SK-N-SH treated with all-trans-retinoic acid at 6 μM for 48 hours (cell line): ENCODE measurements at regions not wholly inside any gene's neighbourhood (a gene's known extent, or its start where the extent isn't known, plus 50 kb on each side); places are given as distances from the start of the nearest gene placed in this dataset.

Source experiments
- ATAC-seq: fragments of 200-7000 bp; cut with Tn5 transposase; 3 replicates; pipeline ENCODE4 v1.9.1; 2020; ENCODE audit warnings: mild to moderate bottlenecking, moderate library complexity
- ARNTL ChIP-seq: fragments of 450-650 bp; formaldehyde crosslinking; IDR thresholded peaks from 2 replicates; pipeline ENCODE4 v1.5.0; 2020; ENCODE audit warnings: low read depth, mild to moderate bottlenecking, moderate library complexity, borderline replicate concordance
- BACH2 ChIP-seq: fragments of 250-450 bp; sonication (Bioruptor Pico); IDR thresholded peaks from 2 replicates; pipeline ENCODE4 v1.9.0; 2021; ENCODE audit warnings: mild to moderate bottlenecking, borderline replicate concordance
- CSDC2 ChIP-seq: fragments of 250-450 bp; sonication (Bioruptor Pico); IDR thresholded peaks from 2 replicates; pipeline ENCODE4 v1.5.0; 2020; ENCODE audit warnings: mild to moderate bottlenecking, moderate library complexity
- ESRRG ChIP-seq: fragments of 250-450 bp; sonication (Bioruptor Pico); IDR thresholded peaks from 2 replicates; pipeline ENCODE4 v1.6.1; 2021; ENCODE audit warnings: mild to moderate bottlenecking
- ISL1 ChIP-seq: fragments of 250-450 bp; sonication (Bioruptor Pico); IDR thresholded peaks from 2 replicates; pipeline ENCODE4 v2.1.2; 2022; ENCODE audit warnings: mild to moderate bottlenecking, moderate library complexity
- OSR1 ChIP-seq: fragments of 250-450 bp; sonication (Bioruptor Pico); IDR thresholded peaks from 2 replicates; pipeline ENCODE4 v1.8.0; 2022; ENCODE audit warnings: moderate library complexity, mild to moderate bottlenecking, inconsistent platforms
- PATZ1 ChIP-seq: fragments of 250-450 bp; sonication (Bioruptor Pico); IDR thresholded peaks from 2 replicates; pipeline ENCODE4 v1.8.0; 2020; ENCODE audit warnings: mild to moderate bottlenecking, moderate library complexity, borderline replicate concordance
- POU6F1 ChIP-seq: fragments of 250-450 bp; sonication (Bioruptor Pico); IDR thresholded peaks from 2 replicates; pipeline ENCODE4 v1.8.0; 2021; ENCODE audit warnings: low read depth, mild to moderate bottlenecking, moderate library complexity, borderline replicate concordance
- PPARA ChIP-seq: fragments of 250-450 bp; sonication (Bioruptor Pico); IDR thresholded peaks from 2 replicates; pipeline ENCODE4 v1.5.0; 2020; ENCODE audit warnings: mild to moderate bottlenecking, borderline replicate concordance
- RARB ChIP-seq: fragments of 250-450 bp; sonication (Bioruptor Pico); IDR thresholded peaks from 2 replicates; pipeline ENCODE4 v1.8.0; 2021; ENCODE audit warnings: mild to moderate bottlenecking, moderate library complexity
- SNAI2 ChIP-seq: fragments of 250-450 bp; sonication (Bioruptor Pico); IDR thresholded peaks from 2 replicates; pipeline ENCODE4 v1.5.0; 2020; ENCODE audit warnings: mild to moderate bottlenecking, moderate library complexity
- TCF4 ChIP-seq: fragments of 250-450 bp; sonication (Bioruptor Pico); IDR thresholded peaks from 2 replicates; pipeline ENCODE4 v1.8.0; 2021; ENCODE audit warnings: mild to moderate bottlenecking, moderate library complexity, borderline replicate concordance
- TSHZ2 ChIP-seq: fragments of 250-450 bp; sonication (Bioruptor Pico); IDR thresholded peaks from 2 replicates; pipeline ENCODE4 v1.5.0; 2020; ENCODE audit warnings: mild to moderate bottlenecking, moderate library complexity
- ZC3H10 ChIP-seq: fragments of 250-450 bp; sonication (Bioruptor Pico); IDR thresholded peaks from 2 replicates; pipeline ENCODE4 v1.5.1; 2021; ENCODE audit warnings: mild to moderate bottlenecking, moderate library complexity
- ZFP3 ChIP-seq: fragments of 250-450 bp; sonication (Bioruptor Pico); IDR thresholded peaks from 2 replicates; pipeline ENCODE4 v1.5.0; 2020; ENCODE audit warnings: mild to moderate bottlenecking, moderate library complexity
- ZFP30 ChIP-seq: fragments of 450-650 bp; formaldehyde crosslinking; IDR thresholded peaks from 2 replicates; pipeline ENCODE4 v1.5.0; 2022; ENCODE audit warnings: mild to moderate bottlenecking, moderate library complexity
- ZNF565 ChIP-seq: fragments of 450-650 bp; formaldehyde crosslinking; conservative IDR thresholded peaks from 2 replicates; pipeline ENCODE4 v1.5.0; 2020; ENCODE audit warnings: low read depth, mild to moderate bottlenecking, moderate library complexity
- ZNF70 ChIP-seq: fragments of 450-650 bp; formaldehyde crosslinking; IDR thresholded peaks from 2 replicates; pipeline ENCODE4 v1.5.0; 2020; ENCODE audit warnings: mild to moderate bottlenecking, moderate library complexity
- ZNF8 ChIP-seq: fragments of 450-650 bp; formaldehyde crosslinking; IDR thresholded peaks from 2 replicates; pipeline ENCODE4 v1.5.0; 2020; ENCODE audit warnings: mild to moderate bottlenecking, moderate library complexity
- TF ChIP-seq, protein P1 (sequence below): fragments of 250-450 bp; sonication (Bioruptor Pico); IDR thresholded peaks from 2 replicates; pipeline ENCODE4 v1.5.1; 2020; ENCODE audit warnings: low read depth, mild to moderate bottlenecking, moderate library complexity

GRCh38 chr6:10303608-10304506 lies 111.0 kb downstream of the TFAP2A start (continued):
- TF ChIP-seq POU6F1 (CRISPR knock-in tag) (no peak), BACH2 (CRISPR knock-in tag) (no peak), CSDC2 (CRISPR knock-in tag) (no peak), ZNF565 (CRISPR knock-in tag) (no peak), ZNF70 (CRISPR knock-in tag) (no peak), ZFP3 (CRISPR knock-in tag) (no peak), OSR1 (no peak), ARNTL (CRISPR knock-in tag) (no peak)
- TF ChIP-seq, all 23 proteins: peak for 0

DNA sequence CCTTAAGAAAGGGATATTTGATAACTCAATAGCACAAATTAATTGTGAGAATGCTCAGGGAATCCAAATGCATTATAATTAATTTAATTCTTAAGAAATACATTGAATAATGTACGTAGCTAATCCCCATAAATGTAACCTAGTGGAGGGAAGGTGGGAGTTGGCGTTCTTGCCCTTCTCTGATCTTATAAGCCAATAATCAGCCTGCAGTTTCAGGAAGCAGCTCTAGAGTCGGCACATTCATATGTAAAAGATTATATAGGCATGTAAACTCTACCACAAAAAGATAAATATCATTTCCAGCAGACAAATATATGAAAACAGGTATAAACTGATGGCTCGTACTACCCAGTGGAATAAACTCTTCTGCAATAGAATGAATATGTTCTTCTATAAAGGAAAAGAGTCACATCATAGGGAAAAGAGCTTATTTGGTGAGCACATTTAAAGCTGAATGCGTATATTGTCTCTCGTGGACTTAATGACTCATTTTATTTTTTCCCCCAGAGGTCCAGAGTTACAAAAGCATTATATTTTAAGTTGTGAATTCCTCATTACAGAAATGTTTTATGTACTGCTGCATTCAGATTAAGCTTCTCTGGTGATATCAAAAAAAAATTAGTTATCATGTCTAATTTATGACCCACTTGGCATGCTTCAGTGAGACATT lies 112.2 kb downstream of the TFAP2A start:
- TF ChIP-seq, protein P1, sequence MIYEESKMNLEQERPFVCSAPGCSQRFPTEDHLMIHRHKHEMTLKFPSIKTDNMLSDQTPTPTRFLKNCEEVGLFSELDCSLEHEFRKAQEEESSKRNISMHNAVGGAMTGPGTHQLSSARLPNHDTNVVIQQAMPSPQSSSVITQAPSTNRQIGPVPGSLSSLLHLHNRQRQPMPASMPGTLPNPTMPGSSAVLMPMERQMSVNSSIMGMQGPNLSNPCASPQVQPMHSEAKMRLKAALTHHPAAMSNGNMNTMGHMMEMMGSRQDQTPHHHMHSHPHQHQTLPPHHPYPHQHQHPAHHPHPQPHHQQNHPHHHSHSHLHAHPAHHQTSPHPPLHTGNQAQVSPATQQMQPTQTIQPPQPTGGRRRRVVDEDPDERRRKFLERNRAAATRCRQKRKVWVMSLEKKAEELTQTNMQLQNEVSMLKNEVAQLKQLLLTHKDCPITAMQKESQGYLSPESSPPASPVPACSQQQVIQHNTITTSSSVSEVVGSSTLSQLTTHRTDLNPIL (CRISPR knock-in tag) = no peak
- ATAC-seq = no peak

GRCh38 chr6:10300071-10300470 lies 114.8 kb downstream of the TFAP2A start:
- TF ChIP-seq ZNF8 (CRISPR knock-in tag) = no peak
- TF ChIP-seq, protein P1 (CRISPR knock-in tag) = no peak
- no peak for TF ChIP-seq TSHZ2 (CRISPR knock-in tag)
- TF ChIP-seq POU6F1 (CRISPR knock-in tag) = no peak
- no peak for TF ChIP-seq CSDC2 (CRISPR knock-in tag)
- no peak for TF ChIP-seq ISL1 (CRISPR knock-in tag)
- no peak for TF ChIP-seq TCF4 (CRISPR knock-in tag)
- no peak for TF ChIP-seq ESRRG
- no peak for TF ChIP-seq PPARA (CRISPR knock-in tag)
- no peak for TF ChIP-seq ARNTL (CRISPR knock-in tag)
- TF ChIP-seq ZNF70 (CRISPR knock-in tag) = no peak
- no peak for TF ChIP-seq PATZ1
- TF ChIP-seq ZC3H10 (CRISPR knock-in tag) = no peak
- no peak for TF ChIP-seq SNAI2 (CRISPR knock-in tag)
- TF ChIP-seq BACH2 (CRISPR knock-in tag) = no peak
- no peak for TF ChIP-seq RARB
- TF ChIP-seq ZNF565 (CRISPR knock-in tag) = no peak
- TF ChIP-seq ZFP30 = no peak
- ATAC-seq = no peak
